NT2/D1 (cell line): ENCODE measurements at regions not wholly inside any gene's neighbourhood (a gene's known extent, or its start where the extent isn't known, plus 50 kb on each side); places are given as distances from the start of the nearest gene placed in this dataset.

Source experiments
- SUZ12 ChIP-seq: IDR thresholded peaks from 2 replicates; pipeline ENCODE4 v1.6.1; 2011; ENCODE audit not compliant: insufficient read length, insufficient read depth; ENCODE audit errors: extremely low read depth
- YY1 ChIP-seq: IDR thresholded peaks from 2 replicates; pipeline ENCODE4 v1.6.1; 2011; ENCODE audit not compliant: insufficient read length, insufficient read depth
- ZNF274 ChIP-seq: IDR thresholded peaks from 2 replicates; pipeline ENCODE4 v1.6.1; 2011; ENCODE audit warnings: mild to moderate bottlenecking, low read depth, low read length

DNA sequence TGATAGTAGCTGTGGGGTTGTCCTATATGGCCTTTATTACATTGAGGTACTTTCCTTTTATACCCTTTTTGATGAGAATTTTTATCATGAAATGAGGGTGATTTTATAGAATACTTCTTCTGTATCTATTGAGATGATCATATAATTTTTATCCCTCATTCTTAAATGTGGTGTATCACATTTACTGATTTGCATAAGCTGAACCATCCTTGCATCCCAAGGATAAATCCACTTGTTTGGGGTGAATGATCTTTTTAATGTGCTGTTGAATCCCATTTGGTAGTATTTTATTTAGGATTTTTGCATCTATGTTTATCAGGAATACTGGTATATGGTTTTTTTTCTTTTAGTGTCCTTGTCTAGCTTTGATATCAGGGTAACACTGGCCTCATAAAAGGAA lies 84.5 kb upstream of the IL6 start:
- TF ChIP-seq ZNF274 (no peak), YY1 (no peak), SUZ12 (no peak)
